Neural progenitor cell (in vitro differentiated cells): ENCODE measurements at regions not wholly inside any gene's neighbourhood (a gene's known extent, or its start where the extent isn't known, plus 50 kb on each side); places are given as distances from the start of the nearest gene placed in this dataset.

Experiments used
- DNase-seq: peaks from one replicate; pipeline ENCODE4 v3.0.0-alpha.2; 2016; ENCODE audit warnings: low spot score
- H2AFZ ChIP-seq: fragments of 200-600 bp; sonication (generic); replicated peaks from 2 replicates; pipeline ENCODE4 v1.6.1; 2016; ENCODE audit warnings: antibody characterized with exemption
- H3F3A ChIP-seq: fragments of 200-600 bp; sonication (generic); 2 replicates; pipeline ENCODE4 v1.6.1; 2016; ENCODE audit warnings: antibody characterized with exemption, low read depth
- H3K27ac ChIP-seq: fragments of 200-600 bp; sonication (generic); 2 replicates; pipeline ENCODE4 v1.5.1; 2016; ENCODE audit warnings: mild to moderate bottlenecking
- H3K27me3 ChIP-seq: fragments of 200-600 bp; sonication (generic); 2 replicates; pipeline ENCODE4 v1.6.1; 2016; ENCODE audit warnings: mild to moderate bottlenecking, moderate library complexity
- H3K36me3 ChIP-seq: fragments of 200-600 bp; sonication (generic); 2 replicates; pipeline ENCODE4 v1.5.1; 2016
- H3K4me1 ChIP-seq: fragments of 200-600 bp; sonication (generic); 2 replicates; pipeline ENCODE4 v1.6.1; 2016; ENCODE audit warnings: mixed run types
- H3K4me2 ChIP-seq: fragments of 200-600 bp; sonication (generic); 2 replicates; pipeline ENCODE4 v1.6.1; 2016
- H3K4me3 ChIP-seq: fragments of 200-600 bp; sonication (generic); 2 replicates; pipeline ENCODE4 v1.5.1; 2016
- H3K79me2 ChIP-seq: fragments of 200-600 bp; sonication (generic); 2 replicates; pipeline ENCODE4 v1.6.1; 2016; ENCODE audit warnings: low read depth
- H3K9ac ChIP-seq: fragments of 200-600 bp; sonication (generic); 2 replicates; pipeline ENCODE4 v1.6.1; 2016
- H3K9me3 ChIP-seq: fragments of 200-600 bp; sonication (generic); 2 replicates; pipeline ENCODE4 v1.5.1; 2016; ENCODE audit warnings: low read depth
- H4K20me1 ChIP-seq: fragments of 200-600 bp; sonication (generic); 2 replicates; pipeline ENCODE4 v1.6.1; 2016; ENCODE audit warnings: low read depth
- H3K27ac Mint-ChIP-seq: 3 replicates; pipeline ENCODE4 v1.8.0; 2021; ENCODE audit warnings: mixed read lengths
- H3K27me3 Mint-ChIP-seq: 2 replicates; pipeline ENCODE4 v1.8.0; 2022; ENCODE audit warnings: low read depth, mild to moderate bottlenecking, inconsistent platforms, moderate library complexity, mixed read lengths; ENCODE audit not compliant: insufficient read depth
- H3K36me3 Mint-ChIP-seq: 3 replicates; pipeline ENCODE4 v1.8.0; 2021; ENCODE audit warnings: mixed read lengths
- H3K4me1 Mint-ChIP-seq: 3 replicates; pipeline ENCODE4 v1.8.0; 2021; ENCODE audit warnings: mixed read lengths
- H3K4me3 Mint-ChIP-seq: 3 replicates; pipeline ENCODE4 v1.8.0; 2021; ENCODE audit warnings: mild to moderate bottlenecking, moderate library complexity, mixed read lengths
- H3K9me3 Mint-ChIP-seq: 3 replicates; pipeline ENCODE4 v1.8.0; 2020; ENCODE audit warnings: mixed read lengths
- EZH2 ChIP-seq: fragments of 200-600 bp; sonication (generic); IDR thresholded peaks from 2 replicates; pipeline ENCODE4 v1.6.1; 2017; ENCODE audit warnings: antibody characterized with exemption, mild to moderate bottlenecking, moderate library complexity
- EZH2phosphoT487 ChIP-seq: fragments of 200-600 bp; sonication (generic); IDR thresholded peaks from 2 replicates; pipeline ENCODE4 v1.6.1; 2017; ENCODE audit warnings: antibody characterized with exemption
- TF ChIP-seq, protein P1 (sequence below): fragments of 200-600 bp; sonication (generic); IDR thresholded peaks from 2 replicates; pipeline ENCODE4 v1.5.1; 2017; ENCODE audit warnings: antibody characterized with exemption, mild to moderate bottlenecking

DNA sequence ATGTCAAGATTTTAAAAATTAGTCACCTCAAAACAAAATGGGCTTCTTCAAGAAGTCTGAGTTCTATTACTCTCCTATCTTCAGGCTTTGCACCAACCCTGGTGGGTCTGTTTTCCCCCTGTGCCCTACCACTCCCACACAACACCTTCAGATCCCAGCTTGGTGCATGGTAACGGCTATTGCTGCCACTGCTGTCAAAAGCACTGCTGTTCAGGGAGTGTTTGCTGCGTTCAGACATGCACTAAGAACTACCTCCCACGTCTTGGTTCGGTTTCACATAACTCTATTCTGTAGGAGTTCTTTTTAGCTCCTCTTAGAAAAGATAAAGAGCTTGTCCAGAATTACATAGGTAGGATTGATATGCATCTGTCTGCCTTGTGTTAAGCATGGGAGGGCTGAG is 799.2 kb downstream of the NR2F2 start:
- Histone ChIP-seq H3K4me3 (no peak overlapping the region), H3K36me3 (no peaks in the 10 kb centered on the region), H3K79me2 (no peaks in the 10 kb centered on the region), H4K20me1 (no peaks in the 10 kb centered on the region), H3K9ac (no peak overlapping the region), H3K4me1 (no peaks in the 10 kb centered on the region), H3K27ac (no peak overlapping the region), H3K9me3 (peaks cover 5% of the 10 kb centered on the region), H3K27me3 (no peaks in the 10 kb centered on the region), H2AFZ (no peak overlapping the region), H3F3A (peaks cover 8% of the 10 kb centered on the region), H3K4me2 (no peak overlapping the region)
- peaks cover 6% of the 10 kb centered on the region for H3K27me3 Mint-ChIP-seq
- no peaks in the 10 kb centered on the region for H3K4me1 Mint-ChIP-seq
- peaks cover 38% of the 10 kb centered on the region for H3K9me3 Mint-ChIP-seq
- H3K36me3 Mint-ChIP-seq: peaks cover 3% of the 10 kb centered on the region
- no peak overlapping the region for H3K27ac Mint-ChIP-seq
- no peak overlapping the region for H3K4me3 Mint-ChIP-seq
- TF ChIP-seq EZH2phosphoT487 (no peak), EZH2 (no peak)
- TF ChIP-seq, protein P1, sequence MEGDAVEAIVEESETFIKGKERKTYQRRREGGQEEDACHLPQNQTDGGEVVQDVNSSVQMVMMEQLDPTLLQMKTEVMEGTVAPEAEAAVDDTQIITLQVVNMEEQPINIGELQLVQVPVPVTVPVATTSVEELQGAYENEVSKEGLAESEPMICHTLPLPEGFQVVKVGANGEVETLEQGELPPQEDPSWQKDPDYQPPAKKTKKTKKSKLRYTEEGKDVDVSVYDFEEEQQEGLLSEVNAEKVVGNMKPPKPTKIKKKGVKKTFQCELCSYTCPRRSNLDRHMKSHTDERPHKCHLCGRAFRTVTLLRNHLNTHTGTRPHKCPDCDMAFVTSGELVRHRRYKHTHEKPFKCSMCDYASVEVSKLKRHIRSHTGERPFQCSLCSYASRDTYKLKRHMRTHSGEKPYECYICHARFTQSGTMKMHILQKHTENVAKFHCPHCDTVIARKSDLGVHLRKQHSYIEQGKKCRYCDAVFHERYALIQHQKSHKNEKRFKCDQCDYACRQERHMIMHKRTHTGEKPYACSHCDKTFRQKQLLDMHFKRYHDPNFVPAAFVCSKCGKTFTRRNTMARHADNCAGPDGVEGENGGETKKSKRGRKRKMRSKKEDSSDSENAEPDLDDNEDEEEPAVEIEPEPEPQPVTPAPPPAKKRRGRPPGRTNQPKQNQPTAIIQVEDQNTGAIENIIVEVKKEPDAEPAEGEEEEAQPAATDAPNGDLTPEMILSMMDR: no peak
- DNase-seq: no peak

DNA sequence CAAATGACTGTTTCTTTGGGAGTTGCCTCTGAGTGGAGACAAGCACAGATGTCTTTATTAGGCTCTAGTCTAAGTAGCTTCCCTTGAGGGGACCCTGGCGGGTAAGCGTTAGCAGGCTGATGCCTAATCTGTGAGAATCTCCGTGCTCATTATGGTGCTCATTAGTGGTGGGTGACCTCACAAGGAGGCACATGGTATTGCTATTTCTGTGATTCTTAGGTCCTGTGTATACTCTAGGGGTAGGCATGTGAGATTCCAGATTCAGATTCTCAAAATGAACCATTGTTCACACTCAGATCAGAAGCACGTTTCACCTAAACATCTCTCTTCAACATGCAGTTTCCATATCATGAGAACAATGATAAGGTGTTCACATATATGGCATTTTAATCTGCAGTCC is 809.7 kb downstream of the NR2F2 start:
- Histone ChIP-seq H2AFZ (no peak overlapping the region), H3K36me3 (no peaks in the 10 kb centered on the region), H3K9me3 (no peaks in the 10 kb centered on the region), H3K79me2 (no peaks in the 10 kb centered on the region), H3K27ac (no peak overlapping the region), H3K27me3 (no peaks in the 10 kb centered on the region), H4K20me1 (no peaks in the 10 kb centered on the region), H3F3A (no peaks in the 10 kb centered on the region), H3K4me3 (no peak overlapping the region), H3K4me2 (no peak overlapping the region), H3K4me1 (peaks cover 39% of the 10 kb centered on the region), H3K9ac (no peak overlapping the region)
- DNase-seq: peak; percentile 60
- Mint-ChIP-seq H3K4me3 (no peak overlapping the region), H3K27ac (no peak overlapping the region), H3K9me3 (peaks cover 16% of the 10 kb centered on the region), H3K27me3 (no peaks in the 10 kb centered on the region), H3K4me1 (peaks cover 29% of the 10 kb centered on the region), H3K36me3 (peaks cover 2% of the 10 kb centered on the region)
- TF ChIP-seq, protein P1: peak; percentile 18
- TF ChIP-seq EZH2: no peak

DNA sequence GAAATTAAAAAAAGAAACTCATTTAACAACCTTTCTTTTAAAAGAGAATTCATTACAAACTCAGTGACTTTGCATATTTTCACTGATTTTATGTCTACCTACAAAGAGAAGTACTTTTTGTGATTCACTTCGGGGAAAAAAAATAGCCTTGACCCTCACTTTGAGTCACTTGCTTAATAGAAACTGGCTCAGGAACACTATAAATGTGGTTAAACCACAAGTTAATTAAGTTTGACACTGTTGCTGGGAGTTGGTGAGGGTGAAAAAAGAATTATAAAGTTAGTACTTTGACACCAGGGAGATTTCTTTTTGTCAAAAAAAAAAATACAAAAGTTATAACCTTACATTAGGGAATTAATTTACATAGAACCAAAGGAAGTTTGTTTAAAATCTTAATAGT is 810.9 kb downstream of the NR2F2 start:
- Histone ChIP-seq H3K4me2 (no peak overlapping the region), H3K27ac (no peak overlapping the region), H3K36me3 (no peaks in the 10 kb centered on the region), H3K9ac (no peak overlapping the region), H3K4me3 (no peak overlapping the region), H2AFZ (no peak overlapping the region), H3K79me2 (no peaks in the 10 kb centered on the region), H3K4me1 (peaks cover 40% of the 10 kb centered on the region), H4K20me1 (no peaks in the 10 kb centered on the region), H3F3A (no peaks in the 10 kb centered on the region), H3K27me3 (no peaks in the 10 kb centered on the region), H3K9me3 (no peaks in the 10 kb centered on the region)
- no peak overlapping the region for H3K4me3 Mint-ChIP-seq
- TF ChIP-seq EZH2phosphoT487 (no peak), EZH2 (no peak)
- TF ChIP-seq, protein P1: no peak
- no peak overlapping the region for H3K27ac Mint-ChIP-seq
- peaks cover 33% of the 10 kb centered on the region for H3K4me1 Mint-ChIP-seq
- peaks cover 2% of the 10 kb centered on the region for H3K36me3 Mint-ChIP-seq
- H3K9me3 Mint-ChIP-seq: peaks cover 11% of the 10 kb centered on the region
- no peak for DNase-seq
- peaks cover 2% of the 10 kb centered on the region for H3K27me3 Mint-ChIP-seq

DNA sequence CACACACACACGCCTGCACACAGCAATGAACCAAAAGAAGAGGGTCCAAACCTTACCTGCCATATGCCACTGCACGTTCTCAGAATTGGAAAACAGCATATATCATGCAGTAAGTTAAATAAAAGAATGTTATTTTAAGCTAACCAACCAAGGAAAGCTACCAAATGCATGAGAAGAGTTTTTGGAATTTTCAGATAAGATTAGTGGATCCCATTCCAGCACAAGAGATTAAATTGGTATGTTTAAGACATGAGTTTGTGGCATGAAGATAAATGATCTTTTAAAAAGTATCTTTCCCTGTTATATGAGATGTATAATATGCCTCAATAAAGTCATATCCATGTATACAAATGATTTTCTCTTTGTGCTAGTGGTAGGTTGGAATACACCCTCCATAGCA is 811.4 kb downstream of the NR2F2 start:
- H3K27ac ChIP-seq: no peak overlapping the region
- no peaks in the 10 kb centered on the region for H3K27me3 ChIP-seq
- H3K4me1 Mint-ChIP-seq: peaks cover 38% of the 10 kb centered on the region
- H3K27ac Mint-ChIP-seq: no peak overlapping the region
- no peak overlapping the region for H3K4me2 ChIP-seq
- H3K79me2 ChIP-seq: no peaks in the 10 kb centered on the region
- peaks cover 45% of the 10 kb centered on the region for H3K4me1 ChIP-seq
- DNase-seq: no peak
- H3K4me3 Mint-ChIP-seq: no peak overlapping the region
- no peak overlapping the region for H3K4me3 ChIP-seq
- no peaks in the 10 kb centered on the region for H3K36me3 Mint-ChIP-seq
- no peaks in the 10 kb centered on the region for H4K20me1 ChIP-seq
- H3K9me3 ChIP-seq: no peaks in the 10 kb centered on the region
- H3K36me3 ChIP-seq: no peaks in the 10 kb centered on the region
- H3K9me3 Mint-ChIP-seq: peaks cover 9% of the 10 kb centered on the region
- peaks cover 2% of the 10 kb centered on the region for H3K27me3 Mint-ChIP-seq
- H3K9ac ChIP-seq: no peak overlapping the region
- H3F3A ChIP-seq: no peaks in the 10 kb centered on the region
- TF ChIP-seq, protein P1: no peak
- no peak for TF ChIP-seq EZH2
- no peak for TF ChIP-seq EZH2phosphoT487
- no peak overlapping the region for H2AFZ ChIP-seq
